ENCODE measurements at regions not wholly inside any gene's neighbourhood (a gene's known extent, or its start where the extent isn't known, plus 50 kb on each side); places are given as distances from the start of the nearest gene placed in this dataset.

Small RNA genes lying in the stretch of these regions (small RNA-seq; reads per million reads assigned to genes)
- gene AC138649.4 (0 reads per million in 4 donors), gene RN7SL495P (0 reads per million in 4 donors)

All from upper lobe of left lung (tissue), 4 donors.